ENCODE measurements at regions not wholly inside any gene's neighbourhood (a gene's known extent, or its start where the extent isn't known, plus 50 kb on each side); places are given as distances from the start of the nearest gene placed in this dataset.
A peak's percentile ranks its signal among the peaks of the same experiment; 100 is the strongest.
"Not testable (repeated sequence)": the region's sequence is repeated elsewhere in the genome, so short reads cannot be mapped to it uniquely, and the experiment has no call there.

- DNase-seq (ENCODE audit: low spot score), result no peak
Measured at GRCh38 chr2:64743739-64744330, 90.1 kb upstream of the SERTAD2 start.

- no peak for DNase-seq (ENCODE audit: low spot score)
Measured at GRCh38 chr2:64745562-64745961, 91.8 kb upstream of the SERTAD2 start.

DNA sequence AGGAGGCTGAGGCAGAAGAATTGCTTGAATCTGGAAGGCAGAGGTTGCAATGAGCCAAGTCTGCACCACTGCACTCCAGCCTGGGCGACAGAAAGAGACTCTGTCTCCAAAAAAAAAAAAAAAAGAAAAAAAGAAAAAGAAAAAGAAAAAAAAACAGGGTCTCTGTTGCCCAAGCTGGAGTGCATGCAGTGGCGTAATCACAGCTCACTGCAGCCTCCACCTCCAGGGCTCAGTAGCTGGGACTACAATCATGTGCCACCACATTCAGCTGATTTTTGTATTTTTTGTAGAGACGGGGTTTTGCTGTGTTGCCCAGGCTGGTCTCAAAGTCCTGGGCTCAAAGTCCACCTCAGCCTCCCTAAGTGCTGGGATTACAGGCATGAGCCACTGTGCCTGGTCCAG is 94.0 kb upstream of the SERTAD2 start:
- DNase-seq (ENCODE audit: low spot score), result not testable (repeated sequence)

DNA sequence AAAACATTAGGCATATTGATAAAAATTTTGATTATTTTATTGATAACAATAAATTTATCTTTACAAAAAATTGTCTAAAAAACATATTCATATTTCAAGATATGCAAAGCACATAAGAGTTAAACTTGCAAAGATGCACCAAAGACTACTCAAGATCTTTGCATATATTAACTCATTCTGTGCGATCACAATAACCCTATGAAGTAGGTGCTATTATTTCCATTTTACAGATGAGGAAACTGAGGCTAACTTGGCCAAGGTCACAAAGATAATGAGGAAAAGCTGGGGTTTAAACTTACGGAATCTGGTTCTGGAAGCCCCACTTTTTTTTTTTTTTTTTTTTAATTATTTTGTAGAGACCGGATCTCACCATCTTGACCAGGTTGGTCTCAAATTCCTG is 94.4 kb upstream of the SERTAD2 start:
- DNase-seq (ENCODE audit: low spot score), result no peak

DNA sequence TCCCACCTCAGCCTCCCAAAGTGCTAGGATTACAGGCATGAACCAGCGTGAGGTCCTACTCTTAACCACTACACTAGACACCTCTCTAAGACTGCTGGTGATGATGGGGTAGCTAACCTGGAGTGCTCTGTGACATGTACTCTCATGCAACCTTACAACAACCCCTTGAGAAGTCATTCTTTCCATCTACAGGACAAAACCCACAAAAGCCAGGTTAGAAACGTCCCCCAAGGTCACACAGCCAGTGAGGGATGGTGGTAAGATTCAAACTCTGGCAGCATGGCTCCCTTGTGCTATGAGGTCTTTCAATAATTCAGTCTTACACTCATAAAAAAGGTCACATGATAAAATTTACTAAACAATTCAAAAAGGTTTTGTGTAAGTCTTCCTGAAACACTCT is 94.8 kb upstream of the SERTAD2 start:
- no peak for DNase-seq (ENCODE audit: low spot score)

DNA sequence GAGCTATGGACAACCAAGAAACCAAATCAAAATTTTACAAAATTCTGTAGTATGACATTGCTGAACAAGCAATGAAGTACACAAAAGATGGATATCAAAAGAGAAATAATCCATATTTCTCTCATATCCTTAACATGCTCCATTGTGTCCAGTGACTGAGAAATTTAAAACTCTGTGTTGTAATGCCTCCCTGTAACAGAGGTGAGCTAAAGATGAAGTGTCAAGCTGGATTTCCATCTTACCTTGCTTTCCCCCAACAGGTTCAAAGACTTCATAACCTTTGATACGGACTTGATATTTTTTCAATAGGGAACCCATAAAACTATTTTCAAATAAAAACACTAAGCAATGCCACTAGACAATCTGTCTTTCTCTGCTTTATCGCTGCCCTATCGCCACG is 95.7 kb upstream of the SERTAD2 start:
- no peak for DNase-seq (ENCODE audit: low spot score)

GRCh38 chr2:64750001-64750816 is 96.5 kb upstream of the SERTAD2 start:
- DNase-seq (ENCODE audit: low spot score), result peak; percentile 57

- peak; percentile 99 for DNase-seq (ENCODE audit: low spot score)
Measured at GRCh38 chr2:64750817-64751285, 97.1 kb upstream of the SERTAD2 start.

- peak; percentile 76 for DNase-seq (ENCODE audit: low spot score)
Measured at GRCh38 chr2:64751286-64752260, 97.9 kb upstream of the SERTAD2 start.

DNA sequence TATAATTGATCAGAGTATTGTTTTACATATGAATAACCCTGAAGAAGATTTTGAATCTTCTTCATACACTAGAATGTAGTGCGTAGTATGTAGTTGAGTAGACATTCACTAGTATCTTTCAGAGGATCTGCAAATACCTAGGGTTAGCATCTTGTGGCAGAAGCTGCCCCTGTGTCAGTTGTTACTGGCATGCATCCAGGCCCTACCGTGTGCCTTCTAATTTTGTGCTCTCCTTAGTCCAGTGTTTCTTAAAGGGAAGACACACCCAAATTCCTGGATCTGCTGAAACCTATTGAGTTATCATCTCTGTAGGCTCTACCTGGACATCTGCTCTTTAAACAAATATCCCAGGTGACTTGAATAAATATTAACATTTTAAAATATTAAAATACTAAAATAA is 99.7 kb upstream of the SERTAD2 start:
- DNase-seq (ENCODE audit: low spot score), result no peak

GRCh38 chr2:64754570-64754969 is 100.9 kb upstream of the SERTAD2 start:
- DNase-seq (ENCODE audit: low spot score), result no peak

DNA sequence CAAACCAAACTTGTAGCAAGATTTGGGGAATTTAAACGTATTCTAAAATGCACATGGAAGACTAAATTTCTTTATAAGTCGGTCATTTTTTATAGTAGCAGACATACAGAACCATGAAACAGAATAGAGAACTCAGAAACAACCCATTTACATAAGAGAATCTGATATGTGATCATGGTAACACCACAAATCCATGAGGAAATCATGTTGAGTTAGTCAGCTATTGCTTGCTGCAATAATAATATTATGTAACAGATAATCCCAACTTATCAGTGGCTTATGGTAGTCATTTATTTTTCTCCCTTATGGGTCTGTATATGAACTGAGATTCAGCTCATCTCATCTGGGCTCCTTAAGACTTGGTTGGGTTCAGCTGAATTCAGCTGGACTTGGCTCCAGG is 103.4 kb upstream of the SERTAD2 start:
- no peak for DNase-seq (ENCODE audit: low spot score)

GRCh38 chr2:64760128-64760527 is 106.4 kb upstream of the SERTAD2 start:
- no peak for DNase-seq (ENCODE audit: low spot score)

DNA sequence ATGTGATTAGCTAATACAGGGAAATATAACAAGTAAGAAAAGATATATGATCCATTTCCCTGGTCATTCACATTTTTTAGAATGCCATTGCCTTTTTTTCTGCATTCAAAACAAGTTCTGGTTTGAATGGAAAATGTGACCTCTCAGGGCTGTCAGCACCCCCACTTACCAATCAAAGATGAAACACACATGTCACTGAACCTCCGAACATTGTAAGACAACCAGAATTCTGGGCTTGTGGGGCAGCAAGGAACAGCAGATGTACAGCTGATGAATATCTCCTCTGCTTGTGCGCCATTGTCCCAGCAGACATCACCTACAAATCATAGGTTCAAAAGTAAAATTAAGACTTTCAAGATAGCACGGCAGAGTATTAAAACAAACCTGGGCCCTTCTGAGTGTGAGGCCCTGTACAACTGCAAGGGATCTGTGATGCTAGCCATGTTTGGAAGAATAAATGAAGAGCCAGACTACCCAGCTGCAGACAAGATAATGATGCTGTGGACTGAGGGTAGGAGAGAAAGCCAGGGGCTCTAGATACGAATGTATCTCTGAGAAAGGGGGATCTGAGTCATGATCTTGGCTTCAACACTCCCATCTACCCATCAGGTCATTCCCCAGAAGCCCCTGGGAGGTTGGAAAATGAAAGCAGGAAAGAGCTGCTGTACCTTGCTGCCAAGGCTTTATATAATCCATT is 108.7 kb upstream of the SERTAD2 start:
- DNase-seq (ENCODE audit: low spot score), result no peak

DNA sequence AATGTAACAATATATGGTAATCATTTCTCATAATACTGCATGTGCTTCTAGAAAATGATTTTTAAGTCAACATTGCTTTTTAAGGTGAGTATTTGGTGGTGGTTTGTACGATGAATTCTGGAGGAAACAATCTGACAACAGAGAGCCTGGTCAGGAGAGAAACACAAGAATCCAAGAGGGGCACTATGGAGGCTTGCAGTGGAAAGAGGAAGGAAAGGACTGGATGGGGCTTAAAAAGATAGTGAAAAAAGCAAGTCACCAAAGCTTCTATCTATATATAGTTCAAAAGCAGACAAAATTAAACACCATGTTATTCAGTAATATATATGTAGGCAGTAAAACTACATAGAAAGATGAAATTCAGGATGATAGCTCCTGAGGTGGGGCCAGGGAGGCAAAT is 109.4 kb upstream of the SERTAD2 start:
- no peak for DNase-seq (ENCODE audit: low spot score)

GRCh38 chr2:64765160-64765805 is 111.6 kb upstream of the SERTAD2 start:
- DNase-seq (ENCODE audit: low spot score), result no peak

GRCh38 chr2:64766841-64767669 is 113.3 kb upstream of the SERTAD2 start:
- no peak for DNase-seq (ENCODE audit: low spot score)

DNA sequence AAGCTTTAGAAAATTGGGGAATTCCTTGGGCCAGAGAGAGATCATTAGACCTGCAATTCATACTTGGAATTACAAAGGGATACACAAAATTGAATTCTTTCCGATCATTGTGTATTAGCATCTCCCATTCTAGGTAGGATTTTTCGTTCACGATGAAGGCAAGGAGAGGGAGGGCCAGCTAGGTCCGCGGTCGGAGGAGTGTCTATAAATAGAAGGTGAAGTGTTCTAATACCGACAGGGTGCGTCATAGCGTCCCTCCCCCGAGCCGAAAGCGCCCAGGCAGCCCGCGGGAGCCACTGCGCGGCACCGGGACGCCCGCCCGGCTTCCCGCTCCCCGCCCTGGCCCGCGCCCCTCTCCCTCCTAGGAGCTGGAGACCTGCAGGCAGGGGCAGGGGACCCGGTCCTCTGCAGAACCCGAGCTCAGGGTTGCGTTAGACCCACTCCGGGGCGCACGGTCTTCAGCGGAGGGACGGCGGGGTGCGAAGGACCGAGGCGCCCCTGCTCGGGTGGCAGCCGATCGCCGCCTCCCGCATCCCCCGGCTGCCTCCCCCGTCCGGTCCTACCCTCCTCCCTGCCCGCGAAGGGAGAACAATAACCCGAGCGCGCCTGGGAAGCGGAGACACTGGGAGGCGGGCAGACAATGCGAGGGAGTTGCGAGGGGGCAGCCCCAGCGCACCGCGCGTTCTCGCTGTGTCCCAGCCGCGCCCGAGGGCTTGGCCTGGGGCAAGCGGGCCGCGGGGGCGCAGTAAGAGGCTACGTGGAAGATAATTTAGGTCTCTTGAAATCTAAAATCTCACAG is 114.2 kb upstream of the SERTAD2 start:
- DNase-seq (ENCODE audit: low spot score), result peak; percentile 93

- DNase-seq (ENCODE audit: low spot score), result no peak
Measured at GRCh38 chr2:64768491-64769005, 114.8 kb upstream of the SERTAD2 start.
